ENCODE measurements at regions not wholly inside any gene's neighbourhood (a gene's known extent, or its start where the extent isn't known, plus 50 kb on each side); places are given as distances from the start of the nearest gene placed in this dataset.

DNA sequence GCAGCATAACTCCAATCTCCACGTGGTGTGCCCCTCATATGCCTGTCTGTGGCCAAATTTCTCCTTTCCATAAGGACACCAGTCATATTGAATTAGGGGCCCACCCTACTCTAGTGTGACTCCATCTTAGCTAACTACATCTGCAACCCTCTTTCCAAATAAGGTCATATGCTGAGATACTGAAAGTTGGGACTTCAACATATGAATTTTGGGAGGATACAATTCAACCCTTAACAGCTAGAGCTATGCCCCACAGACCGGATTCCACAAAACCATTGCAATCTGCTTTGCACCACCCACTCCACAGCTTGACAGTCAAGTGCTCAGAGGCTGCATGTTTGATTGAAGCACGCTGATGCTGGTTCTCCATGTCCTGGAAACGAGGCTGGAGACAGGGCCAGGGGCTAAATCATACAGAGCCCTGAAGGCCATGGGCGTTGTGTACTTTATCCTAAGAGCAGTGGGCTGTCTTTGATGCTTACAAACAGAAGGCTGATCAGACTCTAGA lies 122.8 kb downstream of the MTX3 start:
- 62 to 72% (median 67%) methylated on average over 5 of the region's 5 CpGs for WGBS, 4 donors
- Histone ChIP-seq H3K4me1 (replicated peaks in 1 of 2) (no peaks in the 10 kb centered on the region), H3K27me3 (no peaks in the 10 kb centered on the region), H3K9me3 (replicated peaks in 1 of 3) (no peaks in the 10 kb centered on the region), H3K36me3 (replicated peaks in 1 of 2) (no peaks in the 10 kb centered on the region), H3K4me3 (no peak overlapping the region), H3K27ac (no peak overlapping the region)
- DNase-seq: no peak
- intact Hi-C loops (cut with DNase I): no loop called here
- TF ChIP-seq, protein P1, sequence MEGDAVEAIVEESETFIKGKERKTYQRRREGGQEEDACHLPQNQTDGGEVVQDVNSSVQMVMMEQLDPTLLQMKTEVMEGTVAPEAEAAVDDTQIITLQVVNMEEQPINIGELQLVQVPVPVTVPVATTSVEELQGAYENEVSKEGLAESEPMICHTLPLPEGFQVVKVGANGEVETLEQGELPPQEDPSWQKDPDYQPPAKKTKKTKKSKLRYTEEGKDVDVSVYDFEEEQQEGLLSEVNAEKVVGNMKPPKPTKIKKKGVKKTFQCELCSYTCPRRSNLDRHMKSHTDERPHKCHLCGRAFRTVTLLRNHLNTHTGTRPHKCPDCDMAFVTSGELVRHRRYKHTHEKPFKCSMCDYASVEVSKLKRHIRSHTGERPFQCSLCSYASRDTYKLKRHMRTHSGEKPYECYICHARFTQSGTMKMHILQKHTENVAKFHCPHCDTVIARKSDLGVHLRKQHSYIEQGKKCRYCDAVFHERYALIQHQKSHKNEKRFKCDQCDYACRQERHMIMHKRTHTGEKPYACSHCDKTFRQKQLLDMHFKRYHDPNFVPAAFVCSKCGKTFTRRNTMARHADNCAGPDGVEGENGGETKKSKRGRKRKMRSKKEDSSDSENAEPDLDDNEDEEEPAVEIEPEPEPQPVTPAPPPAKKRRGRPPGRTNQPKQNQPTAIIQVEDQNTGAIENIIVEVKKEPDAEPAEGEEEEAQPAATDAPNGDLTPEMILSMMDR (IDR thresholded peaks at IDR 0.05): no peak
- TF ChIP-seq POLR2A (IDR thresholded peaks at IDR 0.05): no peak

DNA sequence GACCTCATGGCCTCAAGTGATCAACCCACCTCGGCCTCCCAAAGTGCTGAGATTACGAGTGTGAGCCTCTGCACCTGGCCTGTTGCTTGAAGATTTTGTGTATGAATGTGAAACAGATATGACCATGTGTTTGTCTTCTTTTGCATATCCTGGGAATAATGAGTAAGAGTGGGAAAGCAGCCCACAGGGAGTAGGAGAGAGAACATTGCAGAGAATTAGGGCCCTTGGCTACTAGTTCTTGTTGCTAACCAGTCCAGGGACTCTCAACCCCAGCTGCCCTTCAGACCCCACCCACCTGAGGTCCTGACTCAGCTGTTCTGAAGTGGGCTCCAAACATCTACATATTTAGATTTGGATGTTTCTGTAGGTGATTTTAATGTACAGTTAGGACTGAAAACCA lies 125.5 kb downstream of the MTX3 start:
- Histone ChIP-seq H3K27ac (no peak overlapping the region), H3K36me3 (replicated peaks in 1 of 2) (no peaks in the 10 kb centered on the region), H3K4me1 (replicated peaks in 1 of 2) (no peaks in the 10 kb centered on the region), H3K27me3 (no peaks in the 10 kb centered on the region), H3K4me3 (no peak overlapping the region), H3K9me3 (replicated peaks in 1 of 3) (no peaks in the 10 kb centered on the region)
- no peak for TF ChIP-seq POLR2A (IDR thresholded peaks at IDR 0.05)
- TF ChIP-seq, protein P1 (IDR thresholded peaks at IDR 0.05): no peak
- DNase-seq: no peak
- intact Hi-C loops (cut with DNase I): no loop called here
- WGBS, 4 donors: 85 to 96% (median 93%) methylated on average over 2 of the region's 2 CpGs

DNA sequence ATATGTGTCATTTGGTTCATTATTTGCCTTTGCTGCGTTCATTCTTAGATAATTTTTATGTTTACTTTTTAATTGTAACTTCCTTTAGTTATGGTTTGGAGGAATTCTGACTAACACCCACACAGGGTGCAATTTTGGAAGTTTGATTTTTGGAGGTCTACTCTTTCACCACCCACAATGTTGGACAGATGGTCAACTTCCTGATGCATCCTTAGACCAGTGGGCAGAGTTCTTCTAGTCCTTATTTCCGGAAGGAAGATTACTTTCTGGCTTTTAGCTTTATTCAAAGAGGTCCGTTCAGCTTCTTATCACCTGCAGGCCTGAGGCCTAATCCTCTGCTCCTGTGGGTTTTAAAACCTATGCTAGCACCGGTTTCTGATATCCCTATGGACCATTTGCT lies 126.7 kb downstream of the MTX3 start:
- no peak for DNase-seq
- no peak overlapping the region for H3K27ac ChIP-seq
- intact Hi-C loops (cut with DNase I): no loop called here
- no peaks in the 10 kb centered on the region for H3K9me3 ChIP-seq (replicated peaks in 1 of 3)
- H3K4me3 ChIP-seq: no peak overlapping the region
- TF ChIP-seq, protein P1 (IDR thresholded peaks at IDR 0.05): no peak
- TF ChIP-seq POLR2A (IDR thresholded peaks at IDR 0.05): no peak
- H3K4me1 ChIP-seq (replicated peaks in 1 of 2): no peaks in the 10 kb centered on the region
- no peaks in the 10 kb centered on the region for H3K27me3 ChIP-seq
- WGBS, 4 donors: 48 to 62% (median 52%) methylated on average over 4 of the region's 4 CpGs
- no peaks in the 10 kb centered on the region for H3K36me3 ChIP-seq (replicated peaks in 1 of 2)

DNA sequence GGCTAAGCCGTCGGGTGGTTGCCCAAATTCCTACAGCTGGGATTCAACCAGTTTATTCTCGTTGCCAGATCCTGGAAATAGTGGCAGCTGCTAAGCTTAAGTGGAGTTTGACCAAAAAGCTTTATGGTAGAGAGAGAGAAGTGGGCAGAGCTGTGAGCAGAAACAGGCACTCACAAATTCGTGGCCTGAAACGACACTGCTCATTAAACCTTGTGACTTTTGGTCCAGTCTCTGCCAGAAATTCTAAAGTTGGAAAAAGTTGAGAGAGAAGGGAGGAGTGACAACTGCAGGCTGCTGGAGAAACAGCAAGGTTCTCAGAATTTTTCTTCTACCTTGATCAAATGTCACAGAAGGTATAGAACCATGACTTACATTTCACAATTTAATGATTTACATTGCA lies 131.5 kb downstream of the MTX3 start:
- H3K27ac ChIP-seq: no peak overlapping the region
- H3K4me1 ChIP-seq (replicated peaks in 1 of 2): no peaks in the 10 kb centered on the region
- no peaks in the 10 kb centered on the region for H3K36me3 ChIP-seq (replicated peaks in 1 of 2)
- DNase-seq: no peak
- TF ChIP-seq, protein P1 (IDR thresholded peaks at IDR 0.05): no peak
- TF ChIP-seq POLR2A (IDR thresholded peaks at IDR 0.05): no peak
- intact Hi-C loops (cut with DNase I): no loop called here
- H3K9me3 ChIP-seq (replicated peaks in 1 of 3): no peaks in the 10 kb centered on the region
- no peaks in the 10 kb centered on the region for H3K27me3 ChIP-seq
- WGBS, 4 donors: 54 to 65% (median 60%) methylated on average over 5 of the region's 5 CpGs
- H3K4me3 ChIP-seq: no peak overlapping the region

All from adrenal gland (tissue), 9 donors.